ENCODE measurements at regions not wholly inside any gene's neighbourhood (a gene's known extent, or its start where the extent isn't known, plus 50 kb on each side); places are given as distances from the start of the nearest gene placed in this dataset.

- no peak for TF ChIP-seq POLR2A (IDR thresholded peaks at IDR 0.05)
- TF ChIP-seq CTCF (IDR thresholded peaks at IDR 0.05), result no peak
Observed at GRCh38 chr12:30278401-30278800, 417.3 kb downstream of the IPO8 start.
